ENCODE measurements at regions not wholly inside any gene's neighbourhood (a gene's known extent, or its start where the extent isn't known, plus 50 kb on each side); places are given as distances from the start of the nearest gene placed in this dataset.

GRCh38 chr13:31045286-31046081, 113.0 kb downstream of the TEX26 start:
- Mint-ChIP-seq H3K36me3 (ENCODE audit: low read depth, unreplicated experiment) (no peaks in the 10 kb centered on the region), H3K27me3 (ENCODE audit: low read depth, unreplicated experiment) (peaks cover 8% of the 10 kb centered on the region), H3K9me3 (ENCODE audit: unreplicated experiment) (no peaks in the 10 kb centered on the region), H3K4me3 (ENCODE audit: unreplicated experiment) (no peak overlapping the region), H3K27ac (ENCODE audit: unreplicated experiment) (peak overlapping the region; percentile 23), H3K4me1 (ENCODE audit: low read depth, unreplicated experiment) (peaks cover 19% of the 10 kb centered on the region)
- H3K4me1 ChIP-seq (ENCODE audit: insufficient read depth, low read length), result peaks cover 26% of the 10 kb centered on the region
- peak overlapping the region; percentile 74 for H3K4me2 ChIP-seq (ENCODE audit: low read length)
- H3K27ac ChIP-seq (ENCODE audit: low read depth, low read length), result peak overlapping the region; percentile 82
- H2AFZ ChIP-seq (ENCODE audit: low read depth, low read length), result peak overlapping the region; percentile 44
- peak; percentile 95 for DNase-seq (ENCODE audit: low read depth)
- H3K36me3 ChIP-seq (ENCODE audit: insufficient read depth, low read length), result no peaks in the 10 kb centered on the region
- no peaks in the 10 kb centered on the region for H3K79me2 ChIP-seq (ENCODE audit: insufficient read depth, low read length)
- peak; percentile 95 for FAIRE-seq
- H3K27me3 ChIP-seq (ENCODE audit: insufficient read depth, low read length), result no peaks in the 10 kb centered on the region
- H3K9me3 ChIP-seq (ENCODE audit: insufficient read depth, low read depth, low read length), result no peaks in the 10 kb centered on the region
- no peak overlapping the region for H3K4me3 ChIP-seq (ENCODE audit: insufficient read depth, low read depth, low read length)
- no peaks in the 10 kb centered on the region for H4K20me1 ChIP-seq (ENCODE audit: insufficient read depth, low read length)
- peak overlapping the region; percentile 61 for H3K9ac ChIP-seq (ENCODE audit: low read length)
- TF ChIP-seq EZH2 (IDR thresholded peaks at IDR 0.05; ENCODE audit: insufficient read depth, low read length) (no peak), CTCF (IDR thresholded peaks at IDR 0.05; ENCODE audit: insufficient read depth, low read depth, low read length) (no peak)

GRCh38 chr13:31044364-31045285, 112.2 kb downstream of the TEX26 start:
- TF ChIP-seq EZH2 (IDR thresholded peaks at IDR 0.05; ENCODE audit: insufficient read depth, low read length) (no peak), CTCF (IDR thresholded peaks at IDR 0.05; ENCODE audit: insufficient read depth, low read depth, low read length) (peak; percentile 94)
- FAIRE-seq, result no peak
- no peak overlapping the region for H3K4me3 ChIP-seq (ENCODE audit: insufficient read depth, low read depth, low read length)

More at GRCh38 chr13:31044364-31045285, 112.2 kb downstream of the TEX26 start:
- Mint-ChIP-seq H3K4me1 (ENCODE audit: low read depth, unreplicated experiment) (peaks cover 19% of the 10 kb centered on the region), H3K36me3 (ENCODE audit: low read depth, unreplicated experiment) (no peaks in the 10 kb centered on the region), H3K27me3 (ENCODE audit: low read depth, unreplicated experiment) (peaks cover 8% of the 10 kb centered on the region), H3K27ac (ENCODE audit: unreplicated experiment) (no peak overlapping the region), H3K4me3 (ENCODE audit: unreplicated experiment) (no peak overlapping the region), H3K9me3 (ENCODE audit: unreplicated experiment) (no peaks in the 10 kb centered on the region)
- DNase-seq (ENCODE audit: low read depth), result peak; percentile 52
- Histone ChIP-seq H3K9ac (ENCODE audit: low read length) (peak overlapping the region; percentile 61), H3K36me3 (ENCODE audit: insufficient read depth, low read length) (no peaks in the 10 kb centered on the region), H3K4me2 (ENCODE audit: low read length) (peak overlapping the region; percentile 74), H3K9me3 (ENCODE audit: insufficient read depth, low read depth, low read length) (no peaks in the 10 kb centered on the region), H3K27ac (ENCODE audit: low read depth, low read length) (peak overlapping the region; percentile 82), H3K4me1 (ENCODE audit: insufficient read depth, low read length) (peaks cover 27% of the 10 kb centered on the region), H3K27me3 (ENCODE audit: insufficient read depth, low read length) (no peaks in the 10 kb centered on the region), H2AFZ (ENCODE audit: low read depth, low read length) (no peak overlapping the region), H3K79me2 (ENCODE audit: insufficient read depth, low read length) (no peaks in the 10 kb centered on the region), H4K20me1 (ENCODE audit: insufficient read depth, low read length) (no peaks in the 10 kb centered on the region)

Data from astrocyte (in vitro differentiated cells and primary cell).